H9 (cell line): ENCODE measurements at regions not wholly inside any gene's neighbourhood (a gene's known extent, or its start where the extent isn't known, plus 50 kb on each side); places are given as distances from the start of the nearest gene placed in this dataset.

Source experiments
- DNase-seq: peaks from one replicate; pipeline ENCODE4 v3.0.0-alpha.2; 2017
- H2AFZ ChIP-seq: one replicate; pipeline ENCODE4 v1.6.1; 2013; ENCODE audit warnings: mild to moderate bottlenecking, low read length, control low read depth, moderate library complexity
- H2AK5ac ChIP-seq: 2 replicates; pipeline ENCODE4 v1.6.1; 2013; ENCODE audit warnings: low read length, control low read depth, mixed read lengths; ENCODE audit not compliant: insufficient read length
- H2BK120ac ChIP-seq: one replicate; pipeline ENCODE4 v1.6.1; 2013; ENCODE audit warnings: low read depth, mild to moderate bottlenecking, low read length, control low read depth, inconsistent platforms; ENCODE audit not compliant: poor library complexity, severe bottlenecking
- H2BK12ac ChIP-seq: 2 replicates; pipeline ENCODE4 v1.6.1; 2013; ENCODE audit warnings: low read length, control low read depth, mixed read lengths, low read depth; ENCODE audit not compliant: insufficient read length
- H2BK15ac ChIP-seq: 2 replicates; pipeline ENCODE4 v1.6.1; 2013; ENCODE audit warnings: low read depth, low read length, control low read depth
- H2BK20ac ChIP-seq: one replicate; pipeline ENCODE4 v1.6.1; 2013; ENCODE audit warnings: low read depth, mild to moderate bottlenecking, low read length, control low read depth, inconsistent platforms; ENCODE audit not compliant: poor library complexity, severe bottlenecking
- H2BK5ac ChIP-seq: 2 replicates; pipeline ENCODE4 v1.6.1; 2013; ENCODE audit warnings: low read length, control low read depth, mixed read lengths; ENCODE audit not compliant: insufficient read length
- H3K14ac ChIP-seq: 2 replicates; pipeline ENCODE4 v1.6.1; 2013; ENCODE audit warnings: low read length, control low read depth; ENCODE audit not compliant: insufficient read depth
- H3K18ac ChIP-seq: 2 replicates; pipeline ENCODE4 v1.6.1; 2013; ENCODE audit warnings: low read depth, mild to moderate bottlenecking, mixed read lengths, low read length, control low read depth; ENCODE audit not compliant: insufficient read length
- H3K23ac ChIP-seq: 2 replicates; pipeline ENCODE4 v1.6.1; 2013; ENCODE audit warnings: low read length, control low read depth, mixed read lengths, low read depth; ENCODE audit not compliant: insufficient read length
- H3K23me2 ChIP-seq: 2 replicates; pipeline ENCODE4 v1.6.1; 2013; ENCODE audit warnings: low read depth, mild to moderate bottlenecking, mixed read lengths, low read length, control low read depth; ENCODE audit not compliant: insufficient read length, poor library complexity, severe bottlenecking
- H3K27ac ChIP-seq: 2 replicates; pipeline ENCODE4 v1.5.1; 2013; ENCODE audit warnings: low read length, control low read depth, mixed read lengths, low read depth; ENCODE audit not compliant: insufficient read length
- H3K27me3 ChIP-seq: 2 replicates; pipeline ENCODE4 v1.6.1; 2013; ENCODE audit warnings: low read length, control low read depth, inconsistent platforms; ENCODE audit not compliant: insufficient read depth
- H3K4ac ChIP-seq: 2 replicates; pipeline ENCODE4 v1.6.1; 2013; ENCODE audit warnings: low read depth, mild to moderate bottlenecking, control low read depth, inconsistent platforms, low read length, moderate library complexity
- H3K4me1 ChIP-seq: 2 replicates; pipeline ENCODE4 v1.6.1; 2013; ENCODE audit warnings: low read length, control low read depth, inconsistent platforms; ENCODE audit not compliant: insufficient read depth
- H3K4me2 ChIP-seq: 2 replicates; pipeline ENCODE4 v1.6.1; 2013; ENCODE audit warnings: low read length, control low read depth, mixed read lengths; ENCODE audit not compliant: insufficient read length, insufficient read depth
- H3K56ac ChIP-seq: 2 replicates; pipeline ENCODE4 v1.6.1; 2013; ENCODE audit warnings: low read depth, mild to moderate bottlenecking, mixed read lengths, low read length, control low read depth; ENCODE audit not compliant: insufficient read length
- H3K79me1 ChIP-seq: 2 replicates; pipeline ENCODE4 v1.6.1; 2013; ENCODE audit warnings: low read depth, mild to moderate bottlenecking, moderate library complexity, low read length, control low read depth, inconsistent platforms; ENCODE audit not compliant: insufficient read depth, poor library complexity, severe bottlenecking
- H3K79me2 ChIP-seq: 2 replicates; pipeline ENCODE4 v1.6.1; 2013; ENCODE audit warnings: low read length, control low read depth, inconsistent platforms; ENCODE audit not compliant: insufficient read depth
- H3K9ac ChIP-seq: 2 replicates; pipeline ENCODE4 v1.6.1; 2013; ENCODE audit warnings: low read length, control low read depth, mixed read lengths; ENCODE audit not compliant: insufficient read length; ENCODE audit errors: extremely low read depth
- H3K9me3 ChIP-seq: one replicate; pipeline ENCODE4 v1.6.1; 2013; ENCODE audit warnings: low read depth, low read length, inconsistent platforms; ENCODE audit not compliant: control insufficient read depth
- H3T11ph ChIP-seq: one replicate; pipeline ENCODE4 v1.6.1; 2013; ENCODE audit warnings: mild to moderate bottlenecking, low read length, control low read depth, inconsistent platforms
- H4K20me1 ChIP-seq: one replicate; pipeline ENCODE4 v1.6.1; 2013; ENCODE audit not compliant: control insufficient read depth, insufficient read length, insufficient read depth
- H4K5ac ChIP-seq: 2 replicates; pipeline ENCODE4 v1.6.1; 2013; ENCODE audit warnings: low read depth, mild to moderate bottlenecking, mixed read lengths, low read length, control low read depth; ENCODE audit not compliant: insufficient read length
- H4K8ac ChIP-seq: replicated peaks from 2 replicates; pipeline ENCODE4 v1.6.1; 2013; ENCODE audit warnings: low read length, control low read depth, mixed read lengths, low read depth; ENCODE audit not compliant: insufficient read length
- H4K91ac ChIP-seq: 2 replicates; pipeline ENCODE4 v1.6.1; 2013; ENCODE audit warnings: low read depth, mild to moderate bottlenecking, moderate library complexity, mixed read lengths, low read length, control low read depth; ENCODE audit not compliant: insufficient read length
- H3K27ac Mint-ChIP-seq, 3 experiments: 2 replicates in 2 of 3; 3 replicates in 1 of 3; pipeline ENCODE4 v1.8.0; 2020 to 2021; ENCODE audit warnings: mixed read lengths in 3 of 3, mild to moderate bottlenecking in 1 of 3, moderate library complexity in 1 of 3
- H3K27me3 Mint-ChIP-seq: 2 replicates; pipeline ENCODE4 v1.8.0; 2021; ENCODE audit warnings: low read depth, mild to moderate bottlenecking, moderate library complexity, mixed read lengths
- H3K36me3 Mint-ChIP-seq, 3 experiments: 2 replicates in 2 of 3; 3 replicates in 1 of 3; pipeline ENCODE4 v1.8.0; 2020 to 2021; ENCODE audit warnings: low read depth in 3 of 3, mixed read lengths in 3 of 3; ENCODE audit not compliant: insufficient read depth in 1 of 3
- H3K4me1 Mint-ChIP-seq, 2 experiments: 2 replicates each; pipeline ENCODE4 v1.8.0; 2020; ENCODE audit warnings: mixed read lengths in 2 of 2
- H3K4me3 Mint-ChIP-seq, 2 experiments: 2 replicates in 1 of 2; 3 replicates in 1 of 2; pipeline ENCODE4 v1.8.0; 2020 to 2021; ENCODE audit warnings: mild to moderate bottlenecking in 2 of 2, mixed read lengths in 2 of 2, moderate library complexity in 1 of 2
- H3K9me3 Mint-ChIP-seq, 2 experiments: 2 replicates in 1 of 2; 3 replicates in 1 of 2; pipeline ENCODE4 v1.8.0; 2020; ENCODE audit warnings: mild to moderate bottlenecking in 2 of 2, mixed read lengths in 2 of 2, moderate library complexity in 1 of 2
- WGBS: extraction: QIAGEN DNeasy Blood & Tissue Kit; methylation state at CpG from one replicate; pipeline ENCODE4 v1.1.7; 2013; ENCODE audit warnings: missing lambda C conversion rate, low lambda C conversion rate, mixed read lengths; ENCODE audit not compliant: insufficient read length; ENCODE audit errors: extremely low coverage; 5-methylcytosine and 5-hydroxymethylcytosine counted together
- TF ChIP-seq, protein P1 (sequence below): fragments of 200-600 bp; sonication (generic); conservative IDR thresholded peaks from 3 replicates; pipeline ENCODE4 v1.8.0; 2021; ENCODE audit warnings: antibody characterized with exemption, mild to moderate bottlenecking

DNA sequence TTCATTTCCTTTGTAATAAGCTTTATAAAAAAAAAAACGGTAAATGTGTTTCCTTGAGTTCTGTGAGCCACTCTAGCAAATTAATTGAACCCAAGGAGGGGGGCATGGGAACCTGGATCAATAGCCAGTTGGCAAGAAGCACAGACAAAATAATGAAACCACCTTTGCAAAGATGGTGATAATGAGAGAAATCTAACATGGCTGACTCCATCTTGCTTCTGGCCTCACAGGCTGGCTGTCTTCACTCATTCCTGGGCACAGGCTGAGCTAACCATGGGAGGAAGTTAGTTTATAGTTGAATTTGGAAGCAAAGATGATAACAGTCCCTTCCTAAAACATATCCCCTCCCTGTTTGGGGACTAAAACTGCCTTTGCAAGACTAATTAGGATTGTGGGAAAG lies 95.1 kb downstream of the B3GNT2 start:
- Histone ChIP-seq H2BK12ac (no peak overlapping the region), H3K4me1 (no peaks in the 10 kb centered on the region; the same call in 1 of the 2 replicates), H3K18ac (no peak overlapping the region), H3K14ac (no peak overlapping the region), H2AK5ac (no peak overlapping the region), H3K23ac (no peak overlapping the region), H3K9me3 (no peaks in the 10 kb centered on the region), H2AFZ (no peak overlapping the region), H3K56ac (no peak overlapping the region), H4K5ac (no peak overlapping the region), H4K8ac (no peak overlapping the region), H3K9ac (no peak overlapping the region), H2BK20ac (no peak overlapping the region), H3K4ac (no peak overlapping the region), H3K4me2 (no peak overlapping the region), H4K20me1 (no peaks in the 10 kb centered on the region), H3K27ac (no peak overlapping the region), H3K27me3 (no peaks in the 10 kb centered on the region), H2BK120ac (no peak overlapping the region), H3K79me2 (0 out of 2 replicates have a peak, but pooled peaks cover 2% of the 10 kb centered on the region), H2BK15ac (no peak overlapping the region), H3K23me2 (no peaks in the 10 kb centered on the region), H3K79me1 (no peaks in the 10 kb centered on the region), H4K91ac (no peak overlapping the region), H2BK5ac (no peak overlapping the region), H3T11ph (no peak overlapping the region)
- WGBS: no CpG with 5 or more reads among the region's 1 CpG
- TF ChIP-seq, protein P1, sequence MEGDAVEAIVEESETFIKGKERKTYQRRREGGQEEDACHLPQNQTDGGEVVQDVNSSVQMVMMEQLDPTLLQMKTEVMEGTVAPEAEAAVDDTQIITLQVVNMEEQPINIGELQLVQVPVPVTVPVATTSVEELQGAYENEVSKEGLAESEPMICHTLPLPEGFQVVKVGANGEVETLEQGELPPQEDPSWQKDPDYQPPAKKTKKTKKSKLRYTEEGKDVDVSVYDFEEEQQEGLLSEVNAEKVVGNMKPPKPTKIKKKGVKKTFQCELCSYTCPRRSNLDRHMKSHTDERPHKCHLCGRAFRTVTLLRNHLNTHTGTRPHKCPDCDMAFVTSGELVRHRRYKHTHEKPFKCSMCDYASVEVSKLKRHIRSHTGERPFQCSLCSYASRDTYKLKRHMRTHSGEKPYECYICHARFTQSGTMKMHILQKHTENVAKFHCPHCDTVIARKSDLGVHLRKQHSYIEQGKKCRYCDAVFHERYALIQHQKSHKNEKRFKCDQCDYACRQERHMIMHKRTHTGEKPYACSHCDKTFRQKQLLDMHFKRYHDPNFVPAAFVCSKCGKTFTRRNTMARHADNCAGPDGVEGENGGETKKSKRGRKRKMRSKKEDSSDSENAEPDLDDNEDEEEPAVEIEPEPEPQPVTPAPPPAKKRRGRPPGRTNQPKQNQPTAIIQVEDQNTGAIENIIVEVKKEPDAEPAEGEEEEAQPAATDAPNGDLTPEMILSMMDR: no peak
- no peak for DNase-seq
- peaks cover 2 to 12% (median 5%) of the 10 kb centered on the region in 3 experiments; a peak in 6 of 7 replicates for H3K36me3 Mint-ChIP-seq
- H3K4me1 Mint-ChIP-seq: peaks cover 12 to 14% of the 10 kb centered on the region in 2 experiments
- no peak overlapping the region for H3K4me3 Mint-ChIP-seq
- no peaks in the 10 kb centered on the region; the same call in 1 of the 2 replicates for H3K27me3 Mint-ChIP-seq
- H3K9me3 Mint-ChIP-seq: peaks cover 8 to 9% of the 10 kb centered on the region in 2 experiments
- no peak overlapping the region for H3K27ac Mint-ChIP-seq
